Erythroblast (primary cell): ENCODE measurements at regions not wholly inside any gene's neighbourhood (a gene's known extent, or its start where the extent isn't known, plus 50 kb on each side); places are given as distances from the start of the nearest gene placed in this dataset.

Experiments
- DNase-seq, 2 experiments: peaks; one replicate each; lab custom pipeline; 2025; lab: John Stamatoyannopoulos, UW
- GATA1 ChIP-seq: IDR thresholded peaks from 2 replicates; pipeline ENCODE4 v1.6.1; 2011; ENCODE audit warnings: low read depth, mild to moderate bottlenecking, control low read depth, low read length, moderate library complexity
- POLR2A ChIP-seq: IDR thresholded peaks from 2 replicates; pipeline ENCODE4 v1.6.1; 2011; ENCODE audit warnings: mild to moderate bottlenecking, low read length

- TF ChIP-seq POLR2A: no peak
- no peak for TF ChIP-seq GATA1
Observed at GRCh38 chr1:94646786-94647555, 105.4 kb upstream of the F3 start.

GRCh38 chr1:94646141-94646643 lies 104.6 kb upstream of the F3 start:
- TF ChIP-seq POLR2A: no peak
- TF ChIP-seq GATA1: no peak
- DNase-seq: no peak

More at GRCh38 chr1:94646786-94647555, 105.4 kb upstream of the F3 start:
- DNase-seq: no peak

GRCh38 chr1:94644352-94644751 lies 102.8 kb upstream of the F3 start:
- DNase-seq: no peak

GRCh38 chr1:94643819-94644218 lies 102.3 kb upstream of the F3 start:
- TF ChIP-seq GATA1: no peak
- TF ChIP-seq POLR2A: no peak
- no peak for DNase-seq

More at GRCh38 chr1:94644352-94644751, 102.8 kb upstream of the F3 start:
- TF ChIP-seq POLR2A (no peak), GATA1 (no peak)

- DNase-seq: peak in 1 of 2 experiments; percentile 11
- TF ChIP-seq POLR2A: no peak
- TF ChIP-seq GATA1: no peak
Observed at GRCh38 chr1:94642617-94643321, 101.2 kb upstream of the F3 start.

GRCh38 chr1:94641990-94642389 lies 100.4 kb upstream of the F3 start:
- TF ChIP-seq GATA1 (no peak), POLR2A (no peak)
- DNase-seq: no peak

- DNase-seq: no peak
- TF ChIP-seq GATA1 (no peak), POLR2A (no peak)
Observed at GRCh38 chr1:94640125-94640524, 98.6 kb upstream of the F3 start.

- DNase-seq: no peak
- no peak for TF ChIP-seq POLR2A
- no peak for TF ChIP-seq GATA1
Observed at GRCh38 chr1:94637121-94637520, 95.6 kb upstream of the F3 start.

- DNase-seq: no peak
- TF ChIP-seq POLR2A: no peak
- no peak for TF ChIP-seq GATA1
Observed at GRCh38 chr1:94636624-94637023, 95.1 kb upstream of the F3 start.

- no peak for DNase-seq
- TF ChIP-seq GATA1 (no peak), POLR2A (no peak)
Observed at GRCh38 chr1:94636100-94636499, 94.5 kb upstream of the F3 start.

- no peak for TF ChIP-seq GATA1
- TF ChIP-seq POLR2A: no peak
- DNase-seq: peak; percentile 78 to 93
Observed at GRCh38 chr1:94634977-94635416, 93.4 kb upstream of the F3 start.

- no peak for DNase-seq
- no peak for TF ChIP-seq POLR2A
- no peak for TF ChIP-seq GATA1
Observed at GRCh38 chr1:94633051-94633450, 91.5 kb upstream of the F3 start.

- TF ChIP-seq GATA1 (no peak), POLR2A (no peak)
- no peak for DNase-seq
Observed at GRCh38 chr1:94629259-94630181, 88.0 kb upstream of the F3 start.

GRCh38 chr1:94628499-94628843 lies 86.9 kb upstream of the F3 start:
- no peak for DNase-seq
- TF ChIP-seq POLR2A (no peak), GATA1 (no peak)
